PFSK-1 (cell line): ENCODE measurements at regions not wholly inside any gene's neighbourhood (a gene's known extent, or its start where the extent isn't known, plus 50 kb on each side); places are given as distances from the start of the nearest gene placed in this dataset.

ENCODE experiments used
- POLR2AphosphoS5 ChIP-seq: IDR thresholded peaks from 2 replicates; pipeline ENCODE4 v1.6.1; 2012; ENCODE audit warnings: low read depth, mild to moderate bottlenecking, control low read depth, low read length, moderate library complexity
- TAF1 ChIP-seq: IDR thresholded peaks from 2 replicates; pipeline ENCODE4 v1.6.1; 2012; ENCODE audit warnings: low read length, control low read depth, borderline replicate concordance; ENCODE audit not compliant: insufficient read depth
- TF ChIP-seq, protein P1 (sequence below), 2 experiments: IDR thresholded peaks; 2 replicates each; pipeline versions ENCODE4 v1.6.1 to v1.8.0; 2011 to 2012; ENCODE audit warnings: low read depth in 2 of 2, low read length in 2 of 2, control low read depth in 1 of 2, inconsistent platforms in 1 of 2, mild to moderate bottlenecking in 1 of 2, moderate library complexity in 1 of 2; ENCODE audit not compliant: insufficient read depth in 1 of 2

- TF ChIP-seq, protein P1, sequence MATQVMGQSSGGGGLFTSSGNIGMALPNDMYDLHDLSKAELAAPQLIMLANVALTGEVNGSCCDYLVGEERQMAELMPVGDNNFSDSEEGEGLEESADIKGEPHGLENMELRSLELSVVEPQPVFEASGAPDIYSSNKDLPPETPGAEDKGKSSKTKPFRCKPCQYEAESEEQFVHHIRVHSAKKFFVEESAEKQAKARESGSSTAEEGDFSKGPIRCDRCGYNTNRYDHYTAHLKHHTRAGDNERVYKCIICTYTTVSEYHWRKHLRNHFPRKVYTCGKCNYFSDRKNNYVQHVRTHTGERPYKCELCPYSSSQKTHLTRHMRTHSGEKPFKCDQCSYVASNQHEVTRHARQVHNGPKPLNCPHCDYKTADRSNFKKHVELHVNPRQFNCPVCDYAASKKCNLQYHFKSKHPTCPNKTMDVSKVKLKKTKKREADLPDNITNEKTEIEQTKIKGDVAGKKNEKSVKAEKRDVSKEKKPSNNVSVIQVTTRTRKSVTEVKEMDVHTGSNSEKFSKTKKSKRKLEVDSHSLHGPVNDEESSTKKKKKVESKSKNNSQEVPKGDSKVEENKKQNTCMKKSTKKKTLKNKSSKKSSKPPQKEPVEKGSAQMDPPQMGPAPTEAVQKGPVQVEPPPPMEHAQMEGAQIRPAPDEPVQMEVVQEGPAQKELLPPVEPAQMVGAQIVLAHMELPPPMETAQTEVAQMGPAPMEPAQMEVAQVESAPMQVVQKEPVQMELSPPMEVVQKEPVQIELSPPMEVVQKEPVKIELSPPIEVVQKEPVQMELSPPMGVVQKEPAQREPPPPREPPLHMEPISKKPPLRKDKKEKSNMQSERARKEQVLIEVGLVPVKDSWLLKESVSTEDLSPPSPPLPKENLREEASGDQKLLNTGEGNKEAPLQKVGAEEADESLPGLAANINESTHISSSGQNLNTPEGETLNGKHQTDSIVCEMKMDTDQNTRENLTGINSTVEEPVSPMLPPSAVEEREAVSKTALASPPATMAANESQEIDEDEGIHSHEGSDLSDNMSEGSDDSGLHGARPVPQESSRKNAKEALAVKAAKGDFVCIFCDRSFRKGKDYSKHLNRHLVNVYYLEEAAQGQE (IDR thresholded peaks at IDR 0.05; ENCODE audit: insufficient read depth in 1 of 2, low read depth in 2 of 2, low read length in 2 of 2): no peak
- TF ChIP-seq POLR2AphosphoS5 (no peak), TAF1 (no peak)
Measured at GRCh38 chr11:135046986-135047385, 634.9 kb upstream of the B3GAT1 start.
